ENCODE measurements at regions not wholly inside any gene's neighbourhood (a gene's known extent, or its start where the extent isn't known, plus 50 kb on each side); places are given as distances from the start of the nearest gene placed in this dataset.

DNA sequence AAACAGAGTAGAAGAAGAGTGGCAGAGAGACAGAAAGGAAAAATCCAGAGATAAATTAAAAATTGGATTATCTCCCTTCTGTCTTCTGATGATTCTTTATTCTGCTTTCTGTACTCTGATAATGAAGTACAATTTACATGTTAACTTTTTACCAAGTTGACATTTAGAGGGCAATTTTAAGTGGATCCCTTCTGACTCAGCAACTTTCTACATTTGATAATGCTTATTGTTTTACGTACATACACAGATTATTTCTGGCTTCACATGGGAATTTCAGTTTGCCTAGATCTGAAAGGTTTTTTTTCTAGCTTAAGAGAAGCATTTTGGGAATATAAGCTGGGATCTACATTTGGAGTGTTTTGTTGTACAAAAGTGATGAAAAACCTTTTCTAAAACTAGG is 491.3 kb downstream of the OTOL1 start:
- in situ Hi-C loops (cut with HindIII; ENCODE audit: low sequenced_read_pairs): no loop called here

GRCh38 chr3:161989012-161989411 is 492.4 kb downstream of the OTOL1 start:
- in situ Hi-C loops (cut with HindIII; ENCODE audit: low sequenced_read_pairs): no loop called here

GRCh38 chr3:161990036-161990435 is 493.4 kb downstream of the OTOL1 start:
- in situ Hi-C loops (cut with HindIII; ENCODE audit: low sequenced_read_pairs): no loop called here

GRCh38 chr3:161991901-161992540 is 495.4 kb downstream of the OTOL1 start:
- in situ Hi-C loops (cut with HindIII; ENCODE audit: low sequenced_read_pairs): no loop called here

DNA sequence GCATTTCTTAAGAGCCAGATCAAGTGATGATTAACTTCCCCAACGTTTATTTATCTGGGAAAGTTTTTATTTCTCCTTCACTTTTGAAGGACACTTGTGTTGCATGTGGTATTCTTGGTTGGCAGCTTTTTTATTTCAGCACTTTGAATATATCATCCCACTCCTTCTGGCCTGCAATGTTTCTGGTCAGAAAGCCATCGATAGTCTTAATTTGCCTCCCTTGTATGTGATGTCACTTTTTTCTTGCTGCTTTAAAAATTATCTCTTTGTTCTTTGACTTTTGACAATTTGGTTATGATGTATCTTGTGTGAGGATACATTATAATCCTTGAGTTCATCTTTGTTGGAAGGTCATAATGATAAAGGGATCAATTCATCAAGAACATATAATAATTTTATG is 503.2 kb downstream of the OTOL1 start:
- in situ Hi-C loops (cut with HindIII; ENCODE audit: low sequenced_read_pairs): no loop called here

DNA sequence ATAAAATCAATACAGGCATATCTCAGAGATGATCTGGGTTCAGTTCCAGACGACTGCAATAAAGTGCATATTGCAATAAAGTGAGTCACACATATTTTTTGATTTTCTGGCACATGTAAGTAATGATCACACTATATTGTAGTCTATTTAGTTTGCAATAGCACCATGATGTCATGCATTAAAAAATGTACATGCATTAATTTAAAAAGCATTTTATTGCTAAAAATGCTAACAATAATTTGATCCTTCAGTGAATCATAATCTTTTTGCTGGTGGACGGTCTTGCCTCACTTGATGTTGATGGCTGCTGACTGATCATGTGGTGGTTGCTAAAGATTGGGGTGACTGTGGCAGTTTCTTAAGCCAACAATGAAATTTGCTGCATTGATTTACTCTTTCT is 511.1 kb downstream of the OTOL1 start:
- in situ Hi-C loops (cut with HindIII; ENCODE audit: low sequenced_read_pairs): no loop called here

DNA sequence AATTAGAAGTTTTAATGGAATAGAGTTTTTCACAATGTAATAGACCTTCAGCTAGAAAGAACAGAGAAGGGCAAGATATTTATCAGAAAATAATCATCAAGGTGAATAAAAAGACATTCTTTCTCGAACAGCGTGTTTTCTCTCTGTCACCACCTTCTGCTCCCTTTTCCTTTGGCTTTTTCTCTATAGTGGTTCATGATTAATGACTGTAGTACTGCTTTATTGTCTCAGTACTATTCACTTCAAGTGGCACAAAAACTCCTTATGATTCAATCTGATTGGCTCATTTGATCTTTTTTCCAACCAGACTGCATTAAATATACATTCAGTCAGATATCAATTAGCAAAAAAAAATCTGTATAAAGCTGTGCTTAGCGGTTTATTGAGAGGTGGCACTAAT is 516.0 kb downstream of the OTOL1 start:
- in situ Hi-C loops (cut with HindIII; ENCODE audit: low sequenced_read_pairs): no loop called here

GRCh38 chr3:162014284-162014683 is 517.7 kb downstream of the OTOL1 start:
- in situ Hi-C loops (cut with HindIII; ENCODE audit: low sequenced_read_pairs): no loop called here

DNA sequence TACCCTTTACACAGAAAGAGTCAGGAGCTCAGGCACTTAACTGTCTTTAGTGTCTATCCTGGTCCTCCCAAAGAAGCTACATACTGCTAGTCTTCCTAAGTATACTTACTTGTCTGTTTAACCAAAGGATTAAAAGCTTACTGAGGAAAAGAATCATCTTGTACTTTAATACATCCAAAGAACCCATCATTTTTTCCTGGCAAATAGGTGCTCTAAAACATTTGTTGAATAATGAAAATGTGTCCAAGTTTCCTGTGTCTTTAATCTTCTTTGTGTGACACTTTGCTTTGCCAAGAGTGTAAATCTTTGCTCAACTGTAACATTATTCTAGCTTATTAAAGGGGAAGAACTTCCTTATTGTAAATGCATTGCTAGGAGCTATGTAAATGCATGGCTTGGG is 519.2 kb downstream of the OTOL1 start:
- in situ Hi-C loops (cut with HindIII; ENCODE audit: low sequenced_read_pairs): no loop called here

DNA sequence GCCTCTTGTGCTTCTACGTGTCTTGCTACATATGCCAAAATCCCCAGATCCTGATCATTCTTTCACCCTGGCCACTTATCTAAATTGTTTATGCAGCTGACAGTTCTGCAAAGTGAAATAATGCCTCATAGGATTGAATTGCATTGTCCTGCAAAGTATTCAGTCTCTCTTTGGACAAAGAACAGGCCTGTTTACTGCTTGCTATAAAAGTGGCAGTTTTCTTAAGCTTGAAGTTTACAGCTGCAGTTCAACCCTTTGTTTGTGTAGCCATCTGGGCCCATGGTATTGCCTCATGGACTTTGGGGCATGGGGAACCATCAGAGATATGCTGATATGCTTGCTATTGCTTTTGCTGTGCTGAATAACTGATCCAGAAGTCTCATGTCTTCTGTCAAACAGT is 523.2 kb downstream of the OTOL1 start:
- in situ Hi-C loops (cut with HindIII; ENCODE audit: low sequenced_read_pairs): no loop called here

- in situ Hi-C loops (cut with HindIII; ENCODE audit: low sequenced_read_pairs): no loop called here
Observed at GRCh38 chr3:162021206-162021605, 524.6 kb downstream of the OTOL1 start.

DNA sequence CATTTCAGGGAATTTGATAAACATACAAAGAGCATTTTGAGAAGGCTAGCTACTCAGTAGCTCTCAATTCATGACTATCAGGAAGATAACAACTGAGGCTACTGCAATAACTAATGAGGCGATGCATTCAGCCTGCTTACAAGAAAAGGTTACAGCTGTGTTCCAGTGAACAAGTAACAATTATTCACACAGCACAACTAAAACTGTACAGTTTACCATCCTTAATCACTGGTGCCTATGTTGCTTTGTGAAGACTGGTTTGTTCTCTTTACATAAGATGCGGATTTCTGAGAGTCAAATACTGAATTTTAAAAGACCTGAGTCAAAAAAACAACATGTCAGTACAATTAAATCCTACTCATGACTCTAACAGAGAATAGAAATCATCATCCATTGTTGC is 526.3 kb downstream of the OTOL1 start:
- in situ Hi-C loops (cut with HindIII; ENCODE audit: low sequenced_read_pairs): no loop called here

- in situ Hi-C loops (cut with HindIII; ENCODE audit: low sequenced_read_pairs): no loop called here
Observed at GRCh38 chr3:162029736-162030135, 533.1 kb downstream of the OTOL1 start.

GRCh38 chr3:162034368-162034767 is 537.8 kb downstream of the OTOL1 start:
- in situ Hi-C loops (cut with HindIII; ENCODE audit: low sequenced_read_pairs): no loop called here

DNA sequence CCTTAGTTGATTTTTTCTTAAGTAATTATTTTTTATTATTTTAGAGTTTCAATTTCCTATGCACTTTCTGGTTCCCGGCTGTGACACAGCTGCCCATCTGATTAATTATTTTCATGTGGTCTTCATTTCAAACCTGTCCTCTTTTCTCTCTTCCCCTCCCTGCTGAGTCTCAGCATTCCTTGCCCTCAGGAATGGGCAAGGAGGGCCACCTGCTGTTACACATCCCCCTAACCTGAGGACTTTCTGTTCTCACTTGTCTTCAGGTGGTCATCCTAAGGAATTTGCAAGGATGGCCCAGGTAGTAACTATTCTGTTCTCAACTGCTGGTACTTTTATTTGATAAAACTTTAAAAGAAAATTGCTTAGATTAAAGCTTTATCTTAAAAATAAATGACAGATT is 545.0 kb downstream of the OTOL1 start:
- in situ Hi-C loops (cut with HindIII; ENCODE audit: low sequenced_read_pairs): no loop called here

DNA sequence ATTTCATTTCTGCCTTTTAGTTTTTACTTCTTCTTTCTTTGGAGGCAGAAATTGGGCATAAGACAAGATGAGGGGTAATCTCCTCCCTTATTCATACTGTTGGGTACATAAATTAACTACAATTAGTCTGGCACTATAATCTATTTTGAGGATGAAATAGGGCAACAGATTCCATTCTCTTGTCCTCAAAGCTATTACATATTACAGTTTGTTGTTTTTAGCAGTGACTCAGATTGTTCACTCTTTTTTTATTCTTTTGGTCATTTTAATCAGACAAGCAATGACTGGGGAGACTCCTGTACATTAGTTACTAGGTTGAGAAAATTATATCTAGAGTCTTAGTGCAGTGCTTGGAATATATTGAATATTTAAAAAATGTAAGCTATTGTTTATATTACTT is 556.0 kb downstream of the OTOL1 start:
- in situ Hi-C loops (cut with HindIII; ENCODE audit: low sequenced_read_pairs): no loop called here

DNA sequence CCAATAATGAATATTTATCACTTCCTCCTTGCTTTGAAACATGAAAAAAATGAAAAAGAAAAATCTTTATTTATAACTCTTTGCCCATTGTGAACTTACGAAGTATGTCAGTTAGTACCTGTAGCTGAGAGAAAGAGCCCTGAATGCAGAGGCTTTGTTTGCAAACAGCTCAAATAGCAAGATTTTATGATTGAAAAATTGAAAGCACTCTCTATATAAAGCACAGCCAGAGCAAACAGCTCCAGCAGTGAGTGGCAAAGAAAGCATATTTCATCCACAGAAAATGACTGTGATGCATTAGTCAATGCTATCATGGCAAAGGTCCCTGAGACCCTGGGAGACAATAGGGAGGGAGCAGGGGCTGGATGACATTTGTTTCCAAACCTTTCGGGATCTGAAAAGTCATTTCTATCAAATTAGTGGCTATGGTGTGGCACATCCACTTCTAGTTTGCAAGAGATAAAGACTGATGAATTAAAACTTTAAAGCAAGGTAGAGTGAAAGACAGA is 576.1 kb downstream of the OTOL1 start:
- in situ Hi-C loops (cut with HindIII; ENCODE audit: low sequenced_read_pairs): no loop called here

DNA sequence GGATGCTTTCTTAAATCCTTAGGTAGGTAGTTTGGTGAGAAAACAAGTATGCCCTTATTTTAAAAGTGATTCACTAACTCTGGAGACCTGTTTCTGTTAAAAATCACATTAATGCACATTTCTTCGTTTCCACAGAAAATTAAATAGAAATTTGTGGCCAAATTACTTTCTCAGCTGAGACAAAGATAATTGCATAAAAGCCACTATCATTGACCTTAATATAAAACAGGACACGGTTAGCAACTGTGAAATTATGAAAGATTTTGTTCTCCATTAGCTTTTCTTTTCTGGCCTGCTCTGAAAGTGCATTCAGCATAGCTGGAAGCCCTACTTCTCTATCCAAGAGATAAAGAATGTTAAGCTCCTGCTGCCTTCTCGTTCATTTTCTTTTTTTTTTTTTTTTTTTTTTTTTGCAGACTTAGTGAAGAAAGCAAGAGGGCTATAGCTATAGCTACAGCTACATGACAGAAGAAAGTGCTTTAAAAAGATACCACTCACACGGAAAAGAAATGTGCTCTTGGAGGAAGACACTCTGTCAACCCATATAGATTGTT is 576.9 kb downstream of the OTOL1 start:
- in situ Hi-C loops (cut with HindIII; ENCODE audit: low sequenced_read_pairs): no loop called here

DNA sequence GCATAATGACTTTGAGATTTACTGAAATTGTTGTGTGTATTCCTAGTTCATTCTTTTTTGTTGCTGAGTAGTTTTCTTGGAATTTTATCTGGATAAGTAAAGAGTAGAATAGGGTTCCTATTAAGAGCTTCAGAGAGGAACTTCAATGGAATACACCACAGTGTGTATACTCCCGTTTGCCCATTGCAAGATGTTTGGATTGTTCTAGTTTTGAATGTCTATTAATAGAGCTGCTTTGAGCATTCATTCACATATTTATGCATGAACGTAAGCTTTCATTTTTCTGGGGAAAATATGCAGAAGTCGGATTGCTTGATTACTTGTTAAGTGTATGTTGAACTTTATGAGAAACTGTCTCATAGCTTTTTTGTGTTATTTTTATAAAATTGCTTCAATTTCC is 580.5 kb downstream of the OTOL1 start:
- in situ Hi-C loops (cut with HindIII; ENCODE audit: low sequenced_read_pairs): no loop called here

- in situ Hi-C loops (cut with HindIII; ENCODE audit: low sequenced_read_pairs): no loop called here
Observed at GRCh38 chr3:162082516-162082915, 585.9 kb downstream of the OTOL1 start.

GRCh38 chr3:162087361-162087760 is 590.8 kb downstream of the OTOL1 start:
- in situ Hi-C loops (cut with HindIII; ENCODE audit: low sequenced_read_pairs): no loop called here

DNA sequence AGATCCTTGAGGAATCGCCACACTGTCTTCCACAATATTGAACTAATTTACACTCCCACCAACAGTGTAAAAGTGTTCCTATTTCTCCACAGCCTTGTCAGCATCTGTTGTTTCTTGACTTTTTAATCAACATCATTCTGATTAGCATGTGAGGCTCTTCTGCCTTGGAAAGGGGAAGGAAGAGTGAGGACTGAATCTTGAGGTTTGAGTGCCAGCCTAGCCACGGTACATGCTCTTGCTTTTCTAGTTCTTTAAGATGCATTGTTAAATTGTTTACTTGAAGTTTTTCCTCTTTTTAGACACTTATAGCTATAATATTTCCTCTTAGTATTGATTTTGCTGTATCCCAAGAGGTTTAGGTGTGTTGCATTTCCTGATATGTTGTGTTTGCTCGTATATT is 596.1 kb downstream of the OTOL1 start:
- in situ Hi-C loops (cut with HindIII; ENCODE audit: low sequenced_read_pairs): no loop called here

GRCh38 chr3:162094301-162094700 is 597.7 kb downstream of the OTOL1 start:
- in situ Hi-C loops (cut with HindIII; ENCODE audit: low sequenced_read_pairs): no loop called here

Measured in DLD1 (cell line).